ENCODE measurements at regions not wholly inside any gene's neighbourhood (a gene's known extent, or its start where the extent isn't known, plus 50 kb on each side); places are given as distances from the start of the nearest gene placed in this dataset.

GRCh38 chr21:15164678-15165303 is 100.0 kb upstream of the NRIP1 start:
- Histone ChIP-seq H3K36me3 (ENCODE audit: insufficient read depth) (no peaks in the 10 kb centered on the region), H2AFZ (no peak overlapping the region), H4K20me1 (replicated peaks; ENCODE audit: insufficient read depth) (no peaks in the 10 kb centered on the region), H3K4me2 (no peak overlapping the region), H3K27ac (ENCODE audit: low read depth) (no peak overlapping the region), H3K79me2 (replicated peaks; ENCODE audit: insufficient read depth) (no peaks in the 10 kb centered on the region), H3K27me3 (ENCODE audit: insufficient read depth) (no peaks in the 10 kb centered on the region), H3K4me3 (no peak overlapping the region), H3F3A (replicated peaks; ENCODE audit: low read depth) (no peaks in the 10 kb centered on the region), H3K4me1 (ENCODE audit: insufficient read depth) (no peaks in the 10 kb centered on the region), H3K9me2 (ENCODE audit: insufficient read depth) (no peaks in the 10 kb centered on the region)
- H3K27ac Mint-ChIP-seq = no peak overlapping the region
- DNase-seq (ENCODE audit: low spot score) = no peak
- H3K9me3 Mint-ChIP-seq = peaks cover 3% of the 10 kb centered on the region; the same call in 1 of the 3 replicates
- H3K4me3 Mint-ChIP-seq = no peak overlapping the region
- no peaks in the 10 kb centered on the region for H3K27me3 Mint-ChIP-seq (ENCODE audit: insufficient read depth, low read depth, poor library complexity)
- no peak for ATAC-seq
- TF ChIP-seq EZH2 (IDR thresholded peaks at IDR 0.05; ENCODE audit: low read depth, unreplicated experiment) (no peak), CREB1 (CRISPR knock-in tag; IDR thresholded peaks at IDR 0.05; ENCODE audit: low read depth) (no peak), EZH2phosphoT487 (IDR thresholded peaks at IDR 0.05; ENCODE audit: unreplicated experiment) (no peak), NANOG (IDR thresholded peaks at IDR 0.05; ENCODE audit: borderline replicate concordance) (no peak), POLR2AphosphoS5 (IDR thresholded peaks at IDR 0.05; ENCODE audit: low read depth) (no peak), ETS1 (IDR thresholded peaks at IDR 0.05) (no peak), JUNB (IDR thresholded peaks at IDR 0.05; ENCODE audit: unreplicated experiment) (no peak), REST (IDR thresholded peaks at IDR 0.05; ENCODE audit: unreplicated experiment) (no peak), ZNF331 (CRISPR knock-in tag; IDR thresholded peaks at IDR 0.05; ENCODE audit: low read depth) (no peak), ZNF114 (CRISPR knock-in tag; IDR thresholded peaks at IDR 0.05) (no peak), STAT1 (IDR thresholded peaks at IDR 0.05; ENCODE audit: unreplicated experiment) (no peak)
- TF ChIP-seq, protein P1, sequence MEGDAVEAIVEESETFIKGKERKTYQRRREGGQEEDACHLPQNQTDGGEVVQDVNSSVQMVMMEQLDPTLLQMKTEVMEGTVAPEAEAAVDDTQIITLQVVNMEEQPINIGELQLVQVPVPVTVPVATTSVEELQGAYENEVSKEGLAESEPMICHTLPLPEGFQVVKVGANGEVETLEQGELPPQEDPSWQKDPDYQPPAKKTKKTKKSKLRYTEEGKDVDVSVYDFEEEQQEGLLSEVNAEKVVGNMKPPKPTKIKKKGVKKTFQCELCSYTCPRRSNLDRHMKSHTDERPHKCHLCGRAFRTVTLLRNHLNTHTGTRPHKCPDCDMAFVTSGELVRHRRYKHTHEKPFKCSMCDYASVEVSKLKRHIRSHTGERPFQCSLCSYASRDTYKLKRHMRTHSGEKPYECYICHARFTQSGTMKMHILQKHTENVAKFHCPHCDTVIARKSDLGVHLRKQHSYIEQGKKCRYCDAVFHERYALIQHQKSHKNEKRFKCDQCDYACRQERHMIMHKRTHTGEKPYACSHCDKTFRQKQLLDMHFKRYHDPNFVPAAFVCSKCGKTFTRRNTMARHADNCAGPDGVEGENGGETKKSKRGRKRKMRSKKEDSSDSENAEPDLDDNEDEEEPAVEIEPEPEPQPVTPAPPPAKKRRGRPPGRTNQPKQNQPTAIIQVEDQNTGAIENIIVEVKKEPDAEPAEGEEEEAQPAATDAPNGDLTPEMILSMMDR (conservative IDR thresholded peaks at IDR 0.05; ENCODE audit: low read depth in 2 of 2) = no peak
- TF ChIP-seq, protein P2, sequence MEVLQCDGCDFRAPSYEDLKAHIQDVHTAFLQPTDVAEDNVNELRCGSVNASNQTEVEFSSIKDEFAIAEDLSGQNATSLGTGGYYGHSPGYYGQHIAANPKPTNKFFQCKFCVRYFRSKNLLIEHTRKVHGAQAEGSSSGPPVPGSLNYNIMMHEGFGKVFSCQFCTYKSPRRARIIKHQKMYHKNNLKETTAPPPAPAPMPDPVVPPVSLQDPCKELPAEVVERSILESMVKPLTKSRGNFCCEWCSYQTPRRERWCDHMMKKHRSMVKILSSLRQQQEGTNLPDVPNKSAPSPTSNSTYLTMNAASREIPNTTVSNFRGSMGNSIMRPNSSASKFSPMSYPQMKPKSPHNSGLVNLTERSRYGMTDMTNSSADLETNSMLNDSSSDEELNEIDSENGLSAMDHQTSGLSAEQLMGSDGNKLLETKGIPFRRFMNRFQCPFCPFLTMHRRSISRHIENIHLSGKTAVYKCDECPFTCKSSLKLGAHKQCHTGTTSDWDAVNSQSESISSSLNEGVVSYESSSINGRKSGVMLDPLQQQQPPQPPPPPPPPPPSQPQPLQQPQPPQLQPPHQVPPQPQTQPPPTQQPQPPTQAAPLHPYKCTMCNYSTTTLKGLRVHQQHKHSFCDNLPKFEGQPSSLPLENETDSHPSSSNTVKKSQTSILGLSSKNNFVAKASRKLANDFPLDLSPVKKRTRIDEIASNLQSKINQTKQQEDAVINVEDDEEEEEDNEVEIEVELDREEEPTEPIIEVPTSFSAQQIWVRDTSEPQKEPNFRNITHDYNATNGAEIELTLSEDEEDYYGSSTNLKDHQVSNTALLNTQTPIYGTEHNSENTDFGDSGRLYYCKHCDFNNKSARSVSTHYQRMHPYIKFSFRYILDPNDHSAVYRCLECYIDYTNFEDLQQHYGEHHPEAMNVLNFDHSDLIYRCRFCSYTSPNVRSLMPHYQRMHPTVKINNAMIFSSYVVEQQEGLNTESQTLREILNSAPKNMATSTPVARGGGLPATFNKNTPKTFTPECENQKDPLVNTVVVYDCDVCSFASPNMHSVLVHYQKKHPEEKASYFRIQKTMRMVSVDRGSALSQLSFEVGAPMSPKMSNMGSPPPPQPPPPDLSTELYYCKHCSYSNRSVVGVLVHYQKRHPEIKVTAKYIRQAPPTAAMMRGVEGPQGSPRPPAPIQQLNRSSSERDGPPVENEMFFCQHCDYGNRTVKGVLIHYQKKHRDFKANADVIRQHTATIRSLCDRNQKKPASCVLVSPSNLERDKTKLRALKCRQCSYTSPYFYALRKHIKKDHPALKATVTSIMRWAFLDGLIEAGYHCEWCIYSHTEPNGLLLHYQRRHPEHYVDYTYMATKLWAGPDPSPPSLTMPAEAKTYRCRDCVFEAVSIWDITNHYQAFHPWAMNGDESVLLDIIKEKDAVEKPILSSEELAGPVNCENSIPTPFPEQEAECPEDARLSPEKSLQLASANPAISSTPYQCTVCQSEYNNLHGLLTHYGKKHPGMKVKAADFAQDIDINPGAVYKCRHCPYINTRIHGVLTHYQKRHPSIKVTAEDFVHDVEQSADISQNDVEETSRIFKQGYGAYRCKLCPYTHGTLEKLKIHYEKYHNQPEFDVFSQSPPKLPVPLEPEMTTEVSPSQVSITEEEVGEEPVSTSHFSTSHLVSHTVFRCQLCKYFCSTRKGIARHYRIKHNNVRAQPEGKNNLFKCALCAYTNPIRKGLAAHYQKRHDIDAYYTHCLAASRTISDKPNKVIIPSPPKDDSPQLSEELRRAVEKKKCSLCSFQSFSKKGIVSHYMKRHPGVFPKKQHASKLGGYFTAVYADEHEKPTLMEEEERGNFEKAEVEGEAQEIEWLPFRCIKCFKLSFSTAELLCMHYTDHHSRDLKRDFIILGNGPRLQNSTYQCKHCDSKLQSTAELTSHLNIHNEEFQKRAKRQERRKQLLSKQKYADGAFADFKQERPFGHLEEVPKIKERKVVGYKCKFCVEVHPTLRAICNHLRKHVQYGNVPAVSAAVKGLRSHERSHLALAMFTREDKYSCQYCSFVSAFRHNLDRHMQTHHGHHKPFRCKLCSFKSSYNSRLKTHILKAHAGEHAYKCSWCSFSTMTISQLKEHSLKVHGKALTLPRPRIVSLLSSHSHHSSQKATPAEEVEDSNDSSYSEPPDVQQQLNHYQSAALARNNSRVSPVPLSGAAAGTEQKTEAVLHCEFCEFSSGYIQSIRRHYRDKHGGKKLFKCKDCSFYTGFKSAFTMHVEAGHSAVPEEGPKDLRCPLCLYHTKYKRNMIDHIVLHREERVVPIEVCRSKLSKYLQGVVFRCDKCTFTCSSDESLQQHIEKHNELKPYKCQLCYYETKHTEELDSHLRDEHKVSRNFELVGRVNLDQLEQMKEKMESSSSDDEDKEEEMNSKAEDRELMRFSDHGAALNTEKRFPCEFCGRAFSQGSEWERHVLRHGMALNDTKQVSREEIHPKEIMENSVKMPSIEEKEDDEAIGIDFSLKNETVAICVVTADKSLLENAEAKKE (CRISPR knock-in tag; IDR thresholded peaks at IDR 0.05) = no peak
- no peaks in the 10 kb centered on the region for H3K36me3 Mint-ChIP-seq (ENCODE audit: low read depth)
- no peaks in the 10 kb centered on the region for H3K4me1 Mint-ChIP-seq

All from GM23338 (cell line).